IPS DF 4.7 (cell line): ENCODE measurements at regions not wholly inside any gene's neighbourhood (a gene's known extent, or its start where the extent isn't known, plus 50 kb on each side); places are given as distances from the start of the nearest gene placed in this dataset.

ENCODE experiments used
- DNase-seq: peaks from one replicate; pipeline ENCODE4 v3.0.0-alpha.2; 2013; ENCODE audit warnings: low spot score; ENCODE audit errors: extremely low read depth

- no peak for DNase-seq
These were observed 134.4 kb upstream of the ABCA1 start for GRCh38 chr9:105062222-105062855.

GRCh38 chr9:105064248-105065097, 136.5 kb upstream of the ABCA1 start:
- no peak for DNase-seq

- no peak for DNase-seq
These were observed 137.4 kb upstream of the ABCA1 start for GRCh38 chr9:105065098-105066088.

GRCh38 chr9:105066275-105066865, 138.4 kb upstream of the ABCA1 start:
- DNase-seq, result no peak

GRCh38 chr9:105067895-105068580, 140.1 kb upstream of the ABCA1 start:
- no peak for DNase-seq

GRCh38 chr9:105069285-105069684, 141.3 kb upstream of the ABCA1 start:
- no peak for DNase-seq

- DNase-seq, result no peak
These were observed 141.7 kb upstream of the ABCA1 start for GRCh38 chr9:105069696-105070095.

- DNase-seq, result no peak
These were observed 142.2 kb upstream of the ABCA1 start for GRCh38 chr9:105070176-105070575.

GRCh38 chr9:105072476-105072875, 144.5 kb upstream of the ABCA1 start:
- no peak for DNase-seq

- DNase-seq, result no peak
These were observed 145.2 kb upstream of the ABCA1 start for GRCh38 chr9:105073147-105073546.

GRCh38 chr9:105074491-105074890, 146.5 kb upstream of the ABCA1 start:
- DNase-seq, result no peak

GRCh38 chr9:105076729-105077128, 148.8 kb upstream of the ABCA1 start:
- DNase-seq, result no peak

GRCh38 chr9:105079457-105079856, 151.5 kb upstream of the ABCA1 start:
- DNase-seq, result no peak

GRCh38 chr9:105082843-105083242, 154.9 kb upstream of the ABCA1 start:
- no peak for DNase-seq

GRCh38 chr9:105083256-105083655, 155.3 kb upstream of the ABCA1 start:
- no peak for DNase-seq

GRCh38 chr9:105087910-105088898, 156.2 kb upstream of the SLC44A1 start:
- no peak for DNase-seq

GRCh38 chr9:105089874-105090273, 154.6 kb upstream of the SLC44A1 start:
- no peak for DNase-seq

- no peak for DNase-seq
These were observed 153.3 kb upstream of the SLC44A1 start for GRCh38 chr9:105091004-105091640.

GRCh38 chr9:105093685-105094084, 150.8 kb upstream of the SLC44A1 start:
- DNase-seq, result no peak
